Smooth muscle cell (in vitro differentiated cells): ENCODE measurements at regions not wholly inside any gene's neighbourhood (a gene's known extent, or its start where the extent isn't known, plus 50 kb on each side); places are given as distances from the start of the nearest gene placed in this dataset.

Experiments used
- DNase-seq: peaks from one replicate; lab custom pipeline; 2025; ENCODE audit not compliant: unreplicated experiment; lab: John Stamatoyannopoulos, UW
- H2AFZ ChIP-seq: fragments of 200-600 bp; sonication (generic); 2 replicates; pipeline ENCODE4 v1.6.0; 2016; ENCODE audit warnings: antibody characterized with exemption, low read depth, mild to moderate bottlenecking
- H3F3A ChIP-seq: fragments of 200-600 bp; sonication (generic); 2 replicates; pipeline ENCODE4 v1.6.0; 2017; ENCODE audit warnings: antibody characterized with exemption, low read depth
- H3K27ac ChIP-seq: fragments of 200-600 bp; sonication (generic); 2 replicates; pipeline ENCODE4 v1.5.1; 2016; ENCODE audit warnings: low read depth, mild to moderate bottlenecking
- H3K27me3 ChIP-seq: fragments of 200-600 bp; sonication (generic); 2 replicates; pipeline ENCODE4 v1.6.1; 2016; ENCODE audit warnings: low read depth, mild to moderate bottlenecking
- H3K36me3 ChIP-seq: fragments of 200-600 bp; sonication (generic); 2 replicates; pipeline ENCODE4 v1.5.1; 2016; ENCODE audit warnings: low read depth
- H3K4me1 ChIP-seq: fragments of 200-600 bp; sonication (generic); 2 replicates; pipeline ENCODE4 v1.5.1; 2016; ENCODE audit warnings: low read depth
- H3K4me2 ChIP-seq: fragments of 200-600 bp; sonication (generic); 2 replicates; pipeline ENCODE4 v1.6.0; 2016; ENCODE audit warnings: mild to moderate bottlenecking
- H3K4me3 ChIP-seq: fragments of 200-600 bp; sonication (generic); 2 replicates; pipeline ENCODE4 v1.5.1; 2016; ENCODE audit warnings: mild to moderate bottlenecking
- H3K79me2 ChIP-seq: fragments of 200-600 bp; sonication (generic); 2 replicates; pipeline ENCODE4 v1.6.0; 2016; ENCODE audit warnings: low read depth, mild to moderate bottlenecking
- H3K9ac ChIP-seq: fragments of 200-600 bp; sonication (generic); 2 replicates; pipeline ENCODE4 v1.6.0; 2016; ENCODE audit warnings: low read depth
- H3K9me3 ChIP-seq: fragments of 200-600 bp; sonication (generic); replicated peaks from 2 replicates; pipeline ENCODE4 v1.5.1; 2016; ENCODE audit warnings: low read depth
- H4K20me1 ChIP-seq: fragments of 200-600 bp; sonication (generic); 2 replicates; pipeline ENCODE4 v1.6.0; 2016; ENCODE audit warnings: low read depth
- WGBS: methylation state at CpG from one replicate; pipeline ENCODE4 v1.1.7; 2016; ENCODE audit warnings: low lambda C conversion rate; 5-methylcytosine and 5-hydroxymethylcytosine counted together
- TF ChIP-seq, protein P1 (sequence below): fragments of 200-600 bp; sonication (generic); IDR thresholded peaks from 2 replicates; pipeline ENCODE4 v1.5.1; 2017; ENCODE audit warnings: borderline replicate concordance, mild to moderate bottlenecking, antibody characterized with exemption; ENCODE audit not compliant: insufficient read depth, poor library complexity, severe bottlenecking

DNA sequence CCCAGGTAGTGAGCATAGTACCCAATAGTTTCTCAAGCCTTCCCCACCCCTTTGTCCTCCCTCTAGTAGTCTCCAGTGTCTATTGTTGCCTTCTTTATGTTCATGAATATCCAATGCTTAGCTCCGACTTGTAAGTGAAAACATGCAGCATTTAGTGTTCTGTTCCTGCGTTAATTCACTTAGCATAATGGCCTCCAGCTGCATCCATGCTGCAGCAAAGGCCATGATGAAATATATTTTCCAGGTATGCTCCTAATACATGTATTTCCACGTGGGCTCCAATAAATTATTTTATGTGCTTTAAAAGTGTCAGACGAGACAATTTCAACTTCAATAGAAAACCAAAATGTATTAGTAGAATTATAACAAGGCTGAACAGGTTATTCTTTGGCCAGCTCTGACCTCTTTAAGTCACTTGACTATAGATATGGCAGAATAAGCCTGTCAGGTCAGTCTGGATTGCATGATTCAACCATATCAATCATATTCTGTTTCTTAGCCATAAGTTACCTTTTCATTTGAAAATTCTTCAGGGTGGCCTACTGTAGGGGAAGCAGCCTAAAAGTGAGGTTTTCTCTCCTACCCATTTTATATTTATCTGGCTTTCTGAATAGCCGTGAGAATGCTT, 2291.6 kb upstream of the WWC1 start:
- Histone ChIP-seq H3K9me3 (no peaks in the 10 kb centered on the region), H3K4me1 (no peaks in the 10 kb centered on the region), H3K4me3 (no peak overlapping the region), H3K36me3 (no peaks in the 10 kb centered on the region), H2AFZ (no peak overlapping the region), H3K79me2 (no peaks in the 10 kb centered on the region), H4K20me1 (no peaks in the 10 kb centered on the region), H3F3A (no peaks in the 10 kb centered on the region), H3K4me2 (no peak overlapping the region), H3K9ac (no peak overlapping the region), H3K27me3 (no peaks in the 10 kb centered on the region), H3K27ac (no peak overlapping the region)
- DNase-seq, result no peak
- 90% methylated on average over 5 of the region's 5 CpGs for WGBS
- TF ChIP-seq, protein P1, sequence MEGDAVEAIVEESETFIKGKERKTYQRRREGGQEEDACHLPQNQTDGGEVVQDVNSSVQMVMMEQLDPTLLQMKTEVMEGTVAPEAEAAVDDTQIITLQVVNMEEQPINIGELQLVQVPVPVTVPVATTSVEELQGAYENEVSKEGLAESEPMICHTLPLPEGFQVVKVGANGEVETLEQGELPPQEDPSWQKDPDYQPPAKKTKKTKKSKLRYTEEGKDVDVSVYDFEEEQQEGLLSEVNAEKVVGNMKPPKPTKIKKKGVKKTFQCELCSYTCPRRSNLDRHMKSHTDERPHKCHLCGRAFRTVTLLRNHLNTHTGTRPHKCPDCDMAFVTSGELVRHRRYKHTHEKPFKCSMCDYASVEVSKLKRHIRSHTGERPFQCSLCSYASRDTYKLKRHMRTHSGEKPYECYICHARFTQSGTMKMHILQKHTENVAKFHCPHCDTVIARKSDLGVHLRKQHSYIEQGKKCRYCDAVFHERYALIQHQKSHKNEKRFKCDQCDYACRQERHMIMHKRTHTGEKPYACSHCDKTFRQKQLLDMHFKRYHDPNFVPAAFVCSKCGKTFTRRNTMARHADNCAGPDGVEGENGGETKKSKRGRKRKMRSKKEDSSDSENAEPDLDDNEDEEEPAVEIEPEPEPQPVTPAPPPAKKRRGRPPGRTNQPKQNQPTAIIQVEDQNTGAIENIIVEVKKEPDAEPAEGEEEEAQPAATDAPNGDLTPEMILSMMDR, result no peak

DNA sequence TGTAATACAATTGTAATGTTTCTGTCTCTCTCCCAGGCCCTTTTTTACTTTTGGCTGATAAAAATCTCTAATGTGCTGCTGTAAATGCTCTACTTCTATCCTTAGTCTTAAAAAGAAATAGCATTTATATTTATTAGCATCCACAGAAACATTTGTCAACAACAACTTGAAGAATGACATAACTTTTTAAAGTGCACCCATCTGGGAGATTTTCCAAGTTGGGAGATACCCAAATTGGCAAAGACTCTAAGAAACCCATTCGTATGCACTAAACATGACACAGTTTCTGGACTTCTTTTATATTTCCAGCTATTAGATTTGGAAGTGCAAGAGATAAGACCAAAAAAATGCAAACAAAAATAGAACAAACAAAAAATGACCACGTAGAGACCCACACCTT, 2287.4 kb upstream of the WWC1 start:
- H3K36me3 ChIP-seq, result no peaks in the 10 kb centered on the region
- no peak for DNase-seq
- H2AFZ ChIP-seq, result no peak overlapping the region
- no peaks in the 10 kb centered on the region for H3K79me2 ChIP-seq
- no peaks in the 10 kb centered on the region for H3K4me1 ChIP-seq
- H3K4me2 ChIP-seq, result no peak overlapping the region
- WGBS, result 92% methylated on average over 2 of the region's 2 CpGs
- no peaks in the 10 kb centered on the region for H3K27me3 ChIP-seq
- no peaks in the 10 kb centered on the region for H3K9me3 ChIP-seq
- H3K9ac ChIP-seq, result no peak overlapping the region
- no peaks in the 10 kb centered on the region for H3F3A ChIP-seq
- TF ChIP-seq, protein P1, result no peak
- no peaks in the 10 kb centered on the region for H4K20me1 ChIP-seq
- H3K4me3 ChIP-seq, result no peak overlapping the region
- no peak overlapping the region for H3K27ac ChIP-seq

DNA sequence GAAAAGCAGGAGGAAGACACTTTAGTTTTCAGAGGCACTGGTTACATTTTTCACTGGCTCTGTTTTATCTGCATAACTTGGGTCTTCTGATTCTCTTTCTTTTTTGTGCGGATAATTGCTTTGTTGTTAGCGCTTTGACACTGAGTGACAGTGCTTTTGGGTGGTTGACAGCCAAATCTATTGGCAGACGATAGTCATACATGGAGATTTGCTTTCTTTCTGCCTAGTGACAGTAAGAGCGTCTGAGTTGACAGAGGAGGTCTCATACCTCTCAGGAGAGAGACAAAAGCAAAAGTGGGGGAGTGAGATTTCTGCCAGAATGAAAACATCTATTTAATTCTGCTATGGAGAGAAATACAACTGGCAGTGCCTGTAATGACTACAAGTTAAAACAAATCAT, 2278.0 kb upstream of the WWC1 start:
- Histone ChIP-seq H3K27me3 (no peaks in the 10 kb centered on the region), H4K20me1 (no peaks in the 10 kb centered on the region), H3K27ac (no peak overlapping the region), H3K9ac (no peak overlapping the region), H3K4me1 (no peaks in the 10 kb centered on the region), H3F3A (no peaks in the 10 kb centered on the region), H3K9me3 (no peaks in the 10 kb centered on the region), H3K4me3 (no peak overlapping the region), H3K36me3 (no peaks in the 10 kb centered on the region), H2AFZ (no peak overlapping the region), H3K4me2 (no peak overlapping the region), H3K79me2 (no peaks in the 10 kb centered on the region)
- TF ChIP-seq, protein P1, result no peak
- no peak for DNase-seq
- 93% methylated on average over 4 of the region's 4 CpGs for WGBS

DNA sequence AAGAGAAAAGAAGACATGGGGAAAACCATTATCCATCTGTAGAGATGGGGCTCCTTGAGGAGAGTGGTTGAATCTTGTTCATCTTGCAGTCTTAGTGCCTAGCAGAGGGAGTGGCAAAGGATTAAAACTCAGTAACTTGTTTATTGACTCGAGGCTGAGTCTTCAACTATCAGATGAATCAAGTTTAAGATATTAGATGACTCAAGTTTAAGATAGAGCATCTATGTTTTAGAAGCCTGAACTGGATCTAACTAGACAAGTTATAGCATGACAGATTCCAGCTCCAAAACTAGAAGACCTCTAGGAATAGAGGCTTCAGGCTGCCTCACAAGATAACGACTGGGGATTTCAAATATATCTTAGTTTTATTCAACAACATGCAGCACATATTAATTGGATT, 2277.2 kb upstream of the WWC1 start:
- no peaks in the 10 kb centered on the region for H3K27me3 ChIP-seq
- no peak overlapping the region for H3K9ac ChIP-seq
- DNase-seq, result no peak
- no peaks in the 10 kb centered on the region for H3K36me3 ChIP-seq
- no peaks in the 10 kb centered on the region for H3K9me3 ChIP-seq
- no peak overlapping the region for H2AFZ ChIP-seq
- no peaks in the 10 kb centered on the region for H3K4me1 ChIP-seq
- no peak overlapping the region for H3K4me3 ChIP-seq
- no peaks in the 10 kb centered on the region for H4K20me1 ChIP-seq
- no peak overlapping the region for H3K27ac ChIP-seq
- no peaks in the 10 kb centered on the region for H3K79me2 ChIP-seq
- H3F3A ChIP-seq, result no peaks in the 10 kb centered on the region
- no peak overlapping the region for H3K4me2 ChIP-seq
- TF ChIP-seq, protein P1, result no peak
- WGBS, result 65% methylated on average over 2 of the region's 2 CpGs
